ENCODE measurements at regions not wholly inside any gene's neighbourhood (a gene's known extent, or its start where the extent isn't known, plus 50 kb on each side); places are given as distances from the start of the nearest gene placed in this dataset.
"Not testable (repeated sequence)": the region's sequence is repeated elsewhere in the genome, so short reads cannot be mapped to it uniquely, and the experiment has no call there.

GRCh38 chr5:112594095-112594850, 143.4 kb upstream of the APC start:
- Histone ChIP-seq H3K9me3 (no peaks in the 10 kb centered on the region), H3K4me3 (ENCODE audit: low read depth in 1 of 2, low read length in 1 of 2) (no peak overlapping the region), H3K4me1 (ENCODE audit: control insufficient read depth in 1 of 2, insufficient read depth in 1 of 2, low read depth in 1 of 2, low read length in 1 of 2) (no peaks in the 10 kb centered on the region), H3K27ac (no peak overlapping the region), H3K36me3 (no peaks in the 10 kb centered on the region), H3K27me3 (peaks cover 23% of the 10 kb centered on the region)
- TF ChIP-seq CTCF (IDR thresholded peaks at IDR 0.05), result no peak

GRCh38 chr5:112594941-112595340, 142.7 kb upstream of the APC start:
- TF ChIP-seq CTCF (IDR thresholded peaks at IDR 0.05), result no peak
- H3K36me3 ChIP-seq, result no peaks in the 10 kb centered on the region
- H3K4me1 ChIP-seq (ENCODE audit: control insufficient read depth in 1 of 2, insufficient read depth in 1 of 2, low read depth in 1 of 2, low read length in 1 of 2), result no peaks in the 10 kb centered on the region
- no peak overlapping the region for H3K4me3 ChIP-seq (ENCODE audit: low read depth in 1 of 2, low read length in 1 of 2)
- peaks cover 23% of the 10 kb centered on the region for H3K27me3 ChIP-seq
- no peaks in the 10 kb centered on the region for H3K9me3 ChIP-seq
- no peak overlapping the region for H3K27ac ChIP-seq

GRCh38 chr5:112597831-112598230, 139.9 kb upstream of the APC start:
- Histone ChIP-seq H3K27ac (no peak overlapping the region), H3K36me3 (no peaks in the 10 kb centered on the region), H3K9me3 (no peaks in the 10 kb centered on the region), H3K27me3 (peaks cover 23% of the 10 kb centered on the region), H3K4me1 (ENCODE audit: control insufficient read depth in 1 of 2, insufficient read depth in 1 of 2, low read depth in 1 of 2, low read length in 1 of 2) (no peaks in the 10 kb centered on the region), H3K4me3 (ENCODE audit: low read depth in 1 of 2, low read length in 1 of 2) (no peak overlapping the region)
- no peak for TF ChIP-seq CTCF (IDR thresholded peaks at IDR 0.05)

- H3K27ac ChIP-seq; H3K27me3 ChIP-seq; H3K36me3 ChIP-seq; H3K9me3 ChIP-seq; H3K4me3 ChIP-seq (ENCODE audit: low read depth in 1 of 2, low read length in 1 of 2): not testable (repeated sequence)
- peaks cover 14 to 16% of the 10 kb centered on the region in 2 experiments for H3K4me1 ChIP-seq (ENCODE audit: control insufficient read depth in 1 of 2, insufficient read depth in 1 of 2, low read depth in 1 of 2, low read length in 1 of 2)
These were observed 137.2 kb upstream of the APC start for GRCh38 chr5:112600510-112600909.

GRCh38 chr5:112604732-112605630, 132.7 kb upstream of the APC start:
- no peaks in the 10 kb centered on the region for H3K9me3 ChIP-seq
- H3K27ac ChIP-seq, result no peak overlapping the region
- H3K27me3 ChIP-seq, result peaks cover 17% of the 10 kb centered on the region
- peaks cover 14 to 16% of the 10 kb centered on the region in 2 experiments for H3K4me1 ChIP-seq (ENCODE audit: control insufficient read depth in 1 of 2, insufficient read depth in 1 of 2, low read depth in 1 of 2, low read length in 1 of 2)
- TF ChIP-seq CTCF (IDR thresholded peaks at IDR 0.05), result no peak
- H3K4me3 ChIP-seq (ENCODE audit: low read depth in 1 of 2, low read length in 1 of 2), result no peak overlapping the region
- H3K36me3 ChIP-seq, result no peaks in the 10 kb centered on the region

GRCh38 chr5:112608975-112609374, 128.7 kb upstream of the APC start:
- Histone ChIP-seq H3K9me3 (no peaks in the 10 kb centered on the region), H3K4me3 (ENCODE audit: low read depth in 1 of 2, low read length in 1 of 2) (no peak overlapping the region), H3K27ac (no peak overlapping the region), H3K36me3 (no peaks in the 10 kb centered on the region), H3K4me1 (ENCODE audit: control insufficient read depth in 1 of 2, insufficient read depth in 1 of 2, low read depth in 1 of 2, low read length in 1 of 2) (peaks cover 9% of the 10 kb centered on the region in 2 experiments), H3K27me3 (peaks cover 31% of the 10 kb centered on the region)
- no peak for TF ChIP-seq CTCF (IDR thresholded peaks at IDR 0.05)

Data from neutrophil (primary cell).